CD4-positive, alpha-beta T cell (primary cell): ENCODE measurements at regions not wholly inside any gene's neighbourhood (a gene's known extent, or its start where the extent isn't known, plus 50 kb on each side); places are given as distances from the start of the nearest gene placed in this dataset.

ENCODE experiments used
- ATAC-seq: fragments of 200-7000 bp; cut with Tn5 transposase; one replicate; pipeline ENCODE4 v1.10.0; 2022; ENCODE audit warnings: mild to moderate bottlenecking; ENCODE audit not compliant: poor library complexity
- CTCF ChIA-PET: fragments of 350-600 bp; sonication (Branson Sonifier 250); formaldehyde crosslinking; loops from one replicate; lab custom pipeline; 2021; ENCODE audit warnings: antibody characterized with exemption, inconsistent platforms; lab: Charles Lee
- POLR2A ChIA-PET: fragments of 350-600 bp; sonication (Branson Sonifier 250); formaldehyde crosslinking; loops from one replicate; lab custom pipeline; 2021; ENCODE audit warnings: antibody characterized with exemption, inconsistent platforms; lab: Charles Lee
- DNase-seq, 14 experiments: peaks; one replicate each; pipeline ENCODE4 v3.0.0-alpha.2; 2013 to 2020; ENCODE audit warnings: mixed read lengths in 2 of 14
- H3K27ac ChIP-seq, 2 donors: one replicate each; pipeline versions ENCODE4 v1.5.1 to v1.7.0; 2013; ENCODE audit warnings: low read length in 2 of 2, low read depth in 1 of 2, mild to moderate bottlenecking in 1 of 2
- H3K27me3 ChIP-seq, 2 experiments: 1 replicate in 1 of 2; 2 replicates in 1 of 2; pipeline versions ENCODE4 v1.6.1 to v1.7.0; 2013; ENCODE audit warnings: low read length in 2 of 2, control low read depth in 1 of 2, mild to moderate bottlenecking in 1 of 2, moderate library complexity in 1 of 2; ENCODE audit not compliant: insufficient read depth in 2 of 2, control insufficient read depth in 1 of 2
- H3K36me3 ChIP-seq: one replicate; pipeline ENCODE4 v1.6.1; 2013; ENCODE audit warnings: low read length, control low read depth; ENCODE audit not compliant: insufficient read depth
- H3K4me1 ChIP-seq: one replicate; pipeline ENCODE4 v1.6.1; 2013; ENCODE audit warnings: low read length, control low read depth; ENCODE audit not compliant: insufficient read depth
- H3K4me3 ChIP-seq: one replicate; pipeline ENCODE4 v1.5.1; 2013; ENCODE audit warnings: mild to moderate bottlenecking, low read length, moderate library complexity
- H3K9me3 ChIP-seq, 2 experiments: 1 replicate in 1 of 2; 2 replicates in 1 of 2; pipeline versions ENCODE4 v1.6.1 to v1.7.0; 2013; ENCODE audit warnings: low read length in 2 of 2, mild to moderate bottlenecking in 2 of 2, control low read depth in 1 of 2, moderate library complexity in 1 of 2; ENCODE audit not compliant: control insufficient read depth in 1 of 2, insufficient read depth in 1 of 2
- H3K27ac Mint-ChIP-seq: one replicate; pipeline ENCODE4 v1.8.0; 2020; ENCODE audit warnings: mixed read lengths
- H3K27me3 Mint-ChIP-seq: one replicate; pipeline ENCODE4 v1.8.0; 2021; ENCODE audit warnings: mixed read lengths
- H3K36me3 Mint-ChIP-seq: one replicate; pipeline ENCODE4 v1.8.0; 2021; ENCODE audit warnings: low read depth, mixed read lengths
- H3K4me1 Mint-ChIP-seq: one replicate; pipeline ENCODE4 v1.8.0; 2021; ENCODE audit warnings: low read depth, mixed read lengths
- H3K4me3 Mint-ChIP-seq: one replicate; pipeline ENCODE4 v1.8.0; 2020; ENCODE audit warnings: mild to moderate bottlenecking, mixed read lengths
- H3K9me3 Mint-ChIP-seq: one replicate; pipeline ENCODE4 v1.8.0; 2020; ENCODE audit warnings: mixed read lengths
- intact Hi-C, 2 experiments: fragments of 100-400 bp; cut with DNase I in 1 of 2; cut with micrococcal nuclease in 1 of 2; formaldehyde crosslinking; loops; one replicate each; pipeline versions ENCODE4 v1.15.1 to v1.9.0; 2023 to 2025; cut with DNase I, micrococcal nuclease
- TF ChIP-seq, protein P1 (sequence below): fragments of 200-600 bp; IDR thresholded peaks from one replicate; pipeline ENCODE4 v1.8.0; 2022; ENCODE audit warnings: antibody characterized with exemption, mild to moderate bottlenecking

DNA sequence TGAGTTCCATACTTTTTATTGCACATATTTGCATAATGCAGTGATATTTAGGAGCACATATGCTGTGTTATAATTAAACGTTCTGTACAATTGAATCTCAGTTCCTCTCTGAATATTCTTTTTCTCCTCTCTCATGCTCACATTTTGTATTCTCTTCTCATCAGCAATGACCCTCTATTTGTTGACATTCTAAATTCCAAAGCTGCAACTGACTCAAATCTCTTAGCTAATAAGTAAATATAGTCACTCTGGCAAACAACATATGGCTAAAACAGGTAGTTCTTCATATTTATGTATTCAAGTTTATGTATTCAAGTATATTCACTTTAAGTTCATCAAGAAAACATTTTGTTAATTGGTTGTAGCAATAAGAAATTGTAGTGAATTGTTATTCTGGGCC is 907.4 kb upstream of the VRK2 start:
- Histone ChIP-seq H3K9me3 (no peaks in the 10 kb centered on the region), H3K4me3 (no peak overlapping the region), H3K27me3 (no peaks in the 10 kb centered on the region), H3K27ac (no peak overlapping the region), H3K36me3 (no peaks in the 10 kb centered on the region), H3K4me1 (no peaks in the 10 kb centered on the region)
- no peaks in the 10 kb centered on the region for H3K4me1 Mint-ChIP-seq
- TF ChIP-seq, protein P1, sequence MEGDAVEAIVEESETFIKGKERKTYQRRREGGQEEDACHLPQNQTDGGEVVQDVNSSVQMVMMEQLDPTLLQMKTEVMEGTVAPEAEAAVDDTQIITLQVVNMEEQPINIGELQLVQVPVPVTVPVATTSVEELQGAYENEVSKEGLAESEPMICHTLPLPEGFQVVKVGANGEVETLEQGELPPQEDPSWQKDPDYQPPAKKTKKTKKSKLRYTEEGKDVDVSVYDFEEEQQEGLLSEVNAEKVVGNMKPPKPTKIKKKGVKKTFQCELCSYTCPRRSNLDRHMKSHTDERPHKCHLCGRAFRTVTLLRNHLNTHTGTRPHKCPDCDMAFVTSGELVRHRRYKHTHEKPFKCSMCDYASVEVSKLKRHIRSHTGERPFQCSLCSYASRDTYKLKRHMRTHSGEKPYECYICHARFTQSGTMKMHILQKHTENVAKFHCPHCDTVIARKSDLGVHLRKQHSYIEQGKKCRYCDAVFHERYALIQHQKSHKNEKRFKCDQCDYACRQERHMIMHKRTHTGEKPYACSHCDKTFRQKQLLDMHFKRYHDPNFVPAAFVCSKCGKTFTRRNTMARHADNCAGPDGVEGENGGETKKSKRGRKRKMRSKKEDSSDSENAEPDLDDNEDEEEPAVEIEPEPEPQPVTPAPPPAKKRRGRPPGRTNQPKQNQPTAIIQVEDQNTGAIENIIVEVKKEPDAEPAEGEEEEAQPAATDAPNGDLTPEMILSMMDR = no peak
- intact Hi-C loops = no loop called here
- no peak for DNase-seq
- no peak overlapping the region for H3K4me3 Mint-ChIP-seq
- H3K27ac Mint-ChIP-seq = no peak overlapping the region
- POLR2A ChIA-PET = no interaction called here
- H3K9me3 Mint-ChIP-seq = peaks cover 4% of the 10 kb centered on the region
- CTCF ChIA-PET = no interaction called here
- no peaks in the 10 kb centered on the region for H3K36me3 Mint-ChIP-seq
- no peaks in the 10 kb centered on the region for H3K27me3 Mint-ChIP-seq
- ATAC-seq = no peak

DNA sequence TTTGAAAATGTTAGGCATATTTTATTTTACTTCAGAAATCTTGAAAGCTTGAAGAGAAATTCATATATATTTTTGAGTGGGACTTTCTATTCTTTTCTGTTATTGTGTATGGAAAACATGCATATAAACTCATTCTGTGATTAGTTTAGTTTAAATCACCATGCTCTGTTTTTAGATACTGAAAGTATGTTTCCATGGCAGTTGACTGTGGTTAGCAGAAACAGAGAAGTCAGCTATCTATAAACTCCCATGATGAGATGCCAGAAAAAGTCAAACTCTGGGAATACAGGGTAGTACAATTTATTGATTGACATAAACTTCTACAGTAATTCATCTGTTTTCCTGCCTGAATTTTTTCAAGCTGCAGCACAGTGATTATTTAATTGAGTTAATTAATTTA is 905.3 kb upstream of the VRK2 start:
- Histone ChIP-seq H3K9me3 (peaks cover 0 to 16% of the 10 kb centered on the region in 2 experiments), H3K4me1 (no peaks in the 10 kb centered on the region), H3K27ac (no peak overlapping the region), H3K36me3 (no peaks in the 10 kb centered on the region), H3K27me3 (no peaks in the 10 kb centered on the region), H3K4me3 (no peak overlapping the region)
- Mint-ChIP-seq H3K9me3 (peaks cover 7% of the 10 kb centered on the region), H3K4me1 (no peaks in the 10 kb centered on the region), H3K27ac (no peak overlapping the region), H3K4me3 (no peak overlapping the region), H3K36me3 (no peaks in the 10 kb centered on the region), H3K27me3 (no peaks in the 10 kb centered on the region)
- TF ChIP-seq, protein P1 = no peak
- POLR2A ChIA-PET = no interaction called here
- CTCF ChIA-PET = no interaction called here
- intact Hi-C loops = no loop called here
- ATAC-seq = no peak
- no peak for DNase-seq

DNA sequence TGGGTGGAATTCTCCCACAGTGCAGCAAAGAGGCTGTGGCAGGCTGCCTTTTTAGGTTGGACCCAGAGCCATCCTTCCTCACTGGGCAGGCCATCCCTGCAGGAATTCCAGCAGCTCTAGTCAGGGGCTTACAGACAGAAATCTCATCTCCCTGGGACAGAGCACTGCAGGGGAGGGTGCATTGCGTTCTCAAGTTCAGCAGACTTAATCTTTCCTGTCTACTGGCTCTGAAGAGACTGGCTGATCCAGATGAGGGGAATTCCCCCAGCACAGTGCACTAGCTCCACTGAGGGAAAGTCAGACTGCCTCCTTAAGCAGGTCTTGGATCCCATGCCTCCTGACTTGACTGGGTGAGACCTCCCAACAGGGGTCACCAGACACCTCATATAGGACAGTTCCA is 899.7 kb upstream of the VRK2 start:
- intact Hi-C loops = no loop called here
- no peaks in the 10 kb centered on the region for H3K27me3 ChIP-seq
- H3K4me3 Mint-ChIP-seq = no peak overlapping the region
- H3K9me3 Mint-ChIP-seq = peaks cover 20% of the 10 kb centered on the region
- H3K36me3 ChIP-seq = no peaks in the 10 kb centered on the region
- no peak overlapping the region for H3K27ac Mint-ChIP-seq
- no peak for ATAC-seq
- no peak for DNase-seq
- H3K36me3 Mint-ChIP-seq = no peaks in the 10 kb centered on the region
- CTCF ChIA-PET = no interaction called here
- H3K27ac ChIP-seq = no peak overlapping the region
- H3K9me3 ChIP-seq = peaks cover 4 to 32% of the 10 kb centered on the region in 2 experiments
- H3K4me3 ChIP-seq = no peak overlapping the region
- H3K4me1 Mint-ChIP-seq = no peaks in the 10 kb centered on the region
- no peaks in the 10 kb centered on the region for H3K27me3 Mint-ChIP-seq
- TF ChIP-seq, protein P1 = no peak
- POLR2A ChIA-PET = no interaction called here
- no peaks in the 10 kb centered on the region for H3K4me1 ChIP-seq
